Activated naive CD4-positive, alpha-beta T cell treated with Interleukin-2 at 50 U/mL for 16 hours (primary cell): ENCODE measurements at regions not wholly inside any gene's neighbourhood (a gene's known extent, or its start where the extent isn't known, plus 50 kb on each side); places are given as distances from the start of the nearest gene placed in this dataset.
"Not testable (repeated sequence)": the region's sequence is repeated elsewhere in the genome, so short reads cannot be mapped to it uniquely, and the experiment has no call there.

ENCODE experiments used
- DNase-seq: peaks from one replicate; pipeline ENCODE4 v3.0.0-alpha.2; 2020

DNA sequence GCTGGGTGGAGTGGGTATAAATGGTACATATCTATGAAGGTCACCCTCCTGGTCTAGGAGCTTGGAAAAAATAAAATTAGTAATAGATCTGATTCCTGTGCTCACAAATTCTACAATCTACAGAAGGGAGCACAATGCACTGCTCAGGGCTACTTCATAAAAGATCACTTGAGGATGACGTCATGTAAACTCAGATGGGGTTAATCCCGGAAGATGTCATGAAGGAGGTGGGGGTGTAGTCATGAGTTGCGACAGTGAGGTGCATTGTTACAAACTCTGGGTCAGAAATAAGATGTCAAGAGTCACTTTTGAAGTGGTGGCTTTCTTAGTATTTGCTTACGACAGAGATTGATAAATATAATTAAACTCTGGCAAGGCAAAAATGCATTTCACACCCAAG lies 68.2 kb downstream of the LHX9 start:
- DNase-seq = no peak

DNA sequence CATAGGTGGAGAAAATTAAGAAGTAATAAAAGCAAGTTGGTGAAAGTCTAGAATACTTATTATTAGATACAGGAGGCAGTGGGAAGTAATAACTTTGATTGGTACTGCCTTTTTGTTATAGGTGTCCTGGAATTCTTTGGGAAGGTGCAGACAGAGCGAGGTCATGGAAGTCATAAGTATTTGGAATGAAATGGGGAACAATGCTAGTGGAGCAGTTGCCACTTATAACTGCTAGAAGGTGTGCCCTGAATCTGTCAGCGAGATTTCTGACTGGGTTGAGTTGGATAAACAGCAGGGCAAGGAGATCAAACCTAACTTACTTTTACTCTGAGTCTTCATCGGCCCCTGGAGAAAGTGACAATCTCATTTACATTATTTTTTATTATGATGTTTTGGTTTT lies 69.6 kb downstream of the LHX9 start:
- no peak for DNase-seq

DNA sequence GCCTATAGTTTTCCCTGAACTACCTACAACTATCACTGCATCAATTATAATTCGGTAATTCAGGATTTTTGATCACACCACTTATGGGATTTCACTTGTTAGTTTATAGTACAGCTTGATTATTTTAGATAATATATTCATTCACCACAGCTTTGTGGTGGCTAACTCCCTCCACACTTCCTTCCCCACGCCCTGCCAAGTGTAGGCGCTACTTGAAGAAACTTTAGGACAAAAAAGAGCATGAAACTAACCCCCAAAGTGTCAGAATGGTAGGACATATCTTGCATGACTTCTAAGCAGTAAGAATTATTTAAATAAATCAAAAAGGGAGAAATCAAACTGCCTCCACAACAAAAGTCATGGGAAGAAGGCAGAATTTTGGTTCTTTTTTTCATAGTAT lies 70.1 kb downstream of the LHX9 start:
- DNase-seq = no peak

DNA sequence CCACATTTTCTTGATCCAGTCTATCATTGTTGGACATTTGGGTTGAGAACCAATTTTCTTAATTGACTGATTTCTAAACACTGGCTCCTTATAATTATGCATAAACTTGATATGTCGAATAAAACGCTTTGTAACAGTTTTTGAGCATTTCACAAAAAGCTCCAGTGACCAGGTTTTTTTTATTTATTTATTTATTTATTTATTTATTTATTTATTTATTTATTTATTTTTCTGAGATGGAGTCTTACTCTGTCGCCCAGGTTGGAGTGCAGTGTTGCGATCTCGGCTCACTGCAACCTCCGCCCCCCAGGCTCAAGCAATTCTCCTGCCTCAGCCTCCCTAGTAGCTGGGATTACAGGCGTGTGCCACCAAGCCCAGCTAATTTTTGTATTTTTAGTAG lies 71.4 kb downstream of the LHX9 start:
- DNase-seq = not testable (repeated sequence)

DNA sequence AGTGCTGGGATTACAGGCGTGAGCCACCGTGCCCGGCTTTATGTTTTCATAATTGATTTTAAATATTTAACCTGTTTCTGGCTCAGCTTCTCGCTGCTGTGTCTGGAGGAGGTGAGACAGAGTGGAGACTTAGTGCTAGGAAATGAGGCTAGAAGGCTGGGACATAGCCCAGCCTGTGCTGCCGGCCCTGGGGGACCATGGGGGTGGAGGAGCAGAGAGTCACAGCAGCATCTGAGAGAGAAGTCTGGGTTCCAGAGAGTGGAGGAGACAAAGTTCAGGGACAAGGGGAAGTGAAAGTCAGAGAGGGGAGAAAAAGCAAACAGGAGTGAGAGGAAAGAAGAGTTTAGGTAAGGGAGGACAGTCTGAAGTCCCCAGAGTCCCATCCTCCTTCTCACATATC lies 71.9 kb downstream of the LHX9 start:
- no peak for DNase-seq

DNA sequence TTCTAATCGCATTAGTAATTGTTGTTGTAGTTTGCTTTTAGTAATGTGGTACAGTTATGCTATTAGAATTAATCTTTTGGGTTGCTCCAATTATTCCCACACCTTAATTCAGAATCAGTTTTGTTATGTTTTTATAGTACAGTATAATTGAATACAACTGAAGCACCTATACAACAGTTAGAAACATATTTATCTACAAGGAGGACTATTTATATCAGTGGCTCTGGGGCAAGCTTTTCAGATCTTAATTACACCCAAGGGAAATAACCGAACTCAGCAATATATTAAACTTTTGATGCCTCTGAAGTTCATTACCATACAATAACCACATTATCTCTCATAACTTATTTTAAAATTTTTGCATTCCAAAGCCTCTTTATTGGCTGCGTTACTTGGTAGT lies 74.4 kb downstream of the LHX9 start:
- no peak for DNase-seq

DNA sequence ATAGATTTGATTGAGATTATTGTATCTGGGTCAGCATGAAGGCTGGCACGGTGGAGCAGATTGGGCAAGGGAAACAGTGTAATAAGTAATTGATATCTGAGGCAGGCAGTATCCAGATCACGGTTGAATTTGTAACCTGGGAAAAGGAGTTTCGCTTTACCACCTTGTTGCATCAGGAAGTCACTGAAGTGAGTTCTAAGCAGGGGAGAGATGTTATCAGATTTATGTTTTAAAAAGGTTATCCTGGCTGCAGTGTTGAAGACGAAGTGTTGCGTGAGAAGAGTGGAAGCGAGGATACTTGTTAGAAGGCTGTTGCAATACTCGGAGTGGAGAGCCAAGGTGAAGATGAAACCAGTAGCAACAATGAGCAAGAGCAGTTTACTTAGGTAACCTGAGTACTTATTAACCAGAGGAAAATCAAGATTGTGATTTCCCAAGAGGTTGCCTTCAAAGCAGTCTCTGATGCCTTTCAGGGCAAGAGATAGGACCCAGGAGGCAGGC lies 77.8 kb downstream of the LHX9 start:
- no peak for DNase-seq

DNA sequence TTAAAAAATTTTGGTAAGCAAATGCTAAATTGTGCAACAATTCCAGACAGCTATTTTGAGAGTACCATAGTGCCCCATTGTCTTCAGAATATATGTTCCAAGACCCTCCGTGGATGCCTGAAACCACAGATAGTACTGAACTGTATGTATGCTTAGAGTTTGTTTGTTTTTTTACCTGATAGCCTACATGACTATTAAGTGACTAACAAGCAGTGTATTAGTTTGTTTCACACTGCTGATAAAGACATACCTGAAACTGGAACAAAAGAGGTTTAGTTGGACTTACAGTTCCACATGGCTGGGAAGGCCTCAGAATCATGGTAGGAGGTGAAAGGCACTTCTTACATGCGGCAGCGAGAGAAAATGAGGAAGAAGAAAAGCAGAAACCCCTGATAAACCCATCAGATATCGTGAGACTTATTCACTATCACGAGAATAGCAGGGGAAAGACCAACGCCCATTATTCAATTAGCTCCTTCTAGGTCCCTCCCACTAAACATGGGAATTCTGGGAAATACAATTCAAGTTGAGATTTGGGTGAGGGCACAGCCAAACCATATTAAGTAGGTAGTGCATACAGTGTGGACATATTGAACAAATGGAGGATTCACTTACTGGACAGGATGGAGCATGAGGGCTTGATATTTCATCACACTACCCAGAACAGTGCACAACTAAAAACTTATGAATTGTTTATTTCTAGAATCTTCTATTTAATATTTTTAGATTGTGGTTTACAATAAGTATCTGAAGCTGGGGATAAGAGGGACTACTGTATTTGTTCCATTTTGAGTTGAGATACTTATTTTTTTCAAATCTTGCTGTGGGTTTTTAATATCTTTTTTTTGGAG lies 78.5 kb downstream of the LHX9 start:
- DNase-seq = no peak

DNA sequence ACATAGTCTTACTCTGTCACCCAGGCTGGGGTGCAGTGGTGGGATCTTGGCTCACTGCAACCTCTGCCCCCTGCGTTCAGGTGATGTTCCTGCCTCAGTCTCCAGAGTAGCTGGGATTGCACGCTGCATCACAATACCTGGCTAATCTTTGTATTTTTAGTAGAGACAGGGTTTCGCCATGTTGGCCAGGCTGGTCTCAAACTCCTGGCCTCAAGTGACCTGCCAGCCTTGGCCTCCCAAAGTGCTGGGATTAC lies 79.0 kb downstream of the LHX9 start:
- DNase-seq = not testable (repeated sequence)

DNA sequence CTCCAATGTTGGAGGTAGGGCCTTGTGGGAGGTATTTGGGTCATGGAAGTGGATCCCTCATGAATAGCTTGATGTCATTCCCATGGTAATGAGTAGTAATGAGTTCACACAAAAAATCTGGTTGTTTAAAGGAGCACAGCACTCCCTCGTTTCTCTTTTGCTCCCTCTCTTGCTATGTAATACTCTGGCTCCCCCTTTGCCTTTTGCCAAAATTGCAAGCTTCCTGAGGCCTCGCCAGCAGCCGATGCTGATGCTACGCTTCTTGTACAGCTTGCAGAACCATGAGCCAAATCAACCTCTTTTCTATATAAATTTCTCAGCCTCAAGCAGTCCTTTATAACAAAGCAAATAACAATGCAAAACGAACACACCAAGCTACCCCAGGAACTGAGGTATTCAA lies 80.9 kb downstream of the LHX9 start:
- no peak for DNase-seq

DNA sequence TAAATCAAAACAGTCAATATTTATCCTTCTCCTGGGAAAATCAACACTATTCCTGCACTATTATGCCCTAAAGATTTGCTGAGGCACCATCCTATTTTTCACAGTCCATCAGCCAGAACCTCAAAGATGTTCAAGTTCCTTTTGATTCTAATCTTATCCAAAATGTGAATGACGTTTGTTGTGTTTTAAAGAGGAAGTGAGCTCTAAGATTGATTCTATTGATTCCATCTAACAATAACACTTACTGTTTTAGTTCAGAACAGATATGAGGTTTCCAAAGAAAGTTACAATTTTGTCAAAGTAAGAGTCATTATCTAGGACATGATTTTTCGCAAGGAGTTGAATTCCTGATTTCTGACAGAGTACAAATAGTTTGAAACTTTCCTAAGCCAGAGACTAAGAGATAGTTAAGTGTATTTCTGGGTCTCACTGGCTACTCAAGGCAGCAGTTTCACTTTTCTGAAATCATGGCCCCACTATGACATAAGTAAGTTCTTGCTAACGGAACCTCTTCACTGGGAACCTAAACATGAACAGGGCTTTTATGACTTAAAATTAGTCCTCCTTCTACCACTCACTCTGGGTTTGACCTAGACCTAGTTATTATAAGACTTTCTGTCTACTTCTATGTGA lies 84.7 kb downstream of the LHX9 start:
- DNase-seq = no peak

DNA sequence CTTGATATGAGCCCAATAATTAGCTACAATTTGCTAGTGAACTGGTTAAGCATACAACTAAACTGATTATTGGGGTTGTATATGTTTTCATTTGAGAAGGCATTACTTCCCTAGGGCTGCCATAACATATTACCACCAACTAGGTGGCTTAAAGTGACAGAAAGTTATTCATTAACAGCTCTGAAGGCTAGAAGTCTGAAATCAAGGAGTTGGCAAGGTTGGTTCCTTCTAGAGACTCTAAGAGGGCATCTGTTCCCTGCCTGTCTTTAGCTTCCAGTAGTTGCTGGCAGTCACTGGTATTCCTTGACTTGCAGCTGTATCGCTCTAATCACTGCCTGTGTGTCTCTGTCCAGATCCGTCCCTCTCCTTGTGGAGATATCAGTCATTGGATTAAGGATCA lies 86.3 kb downstream of the LHX9 start:
- DNase-seq = no peak

DNA sequence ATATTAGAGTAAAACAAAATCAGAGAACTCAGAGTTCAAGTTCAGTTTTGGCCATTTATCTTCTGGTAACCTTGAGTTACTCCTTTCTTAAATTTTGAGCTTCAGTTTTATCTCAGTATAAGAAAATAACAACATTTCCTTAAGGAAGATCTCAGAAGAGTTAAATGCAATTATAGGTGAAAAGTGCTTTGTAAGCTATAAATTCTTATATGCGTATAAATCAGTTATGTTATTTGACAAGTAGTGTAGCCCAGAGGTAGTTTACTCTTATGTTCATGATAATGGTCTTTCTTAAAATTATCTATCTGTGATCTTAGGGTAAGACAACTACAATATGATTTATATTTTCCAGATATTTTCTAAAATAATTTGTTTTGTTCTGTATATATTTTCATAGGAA lies 89.8 kb downstream of the LHX9 start:
- DNase-seq = no peak

DNA sequence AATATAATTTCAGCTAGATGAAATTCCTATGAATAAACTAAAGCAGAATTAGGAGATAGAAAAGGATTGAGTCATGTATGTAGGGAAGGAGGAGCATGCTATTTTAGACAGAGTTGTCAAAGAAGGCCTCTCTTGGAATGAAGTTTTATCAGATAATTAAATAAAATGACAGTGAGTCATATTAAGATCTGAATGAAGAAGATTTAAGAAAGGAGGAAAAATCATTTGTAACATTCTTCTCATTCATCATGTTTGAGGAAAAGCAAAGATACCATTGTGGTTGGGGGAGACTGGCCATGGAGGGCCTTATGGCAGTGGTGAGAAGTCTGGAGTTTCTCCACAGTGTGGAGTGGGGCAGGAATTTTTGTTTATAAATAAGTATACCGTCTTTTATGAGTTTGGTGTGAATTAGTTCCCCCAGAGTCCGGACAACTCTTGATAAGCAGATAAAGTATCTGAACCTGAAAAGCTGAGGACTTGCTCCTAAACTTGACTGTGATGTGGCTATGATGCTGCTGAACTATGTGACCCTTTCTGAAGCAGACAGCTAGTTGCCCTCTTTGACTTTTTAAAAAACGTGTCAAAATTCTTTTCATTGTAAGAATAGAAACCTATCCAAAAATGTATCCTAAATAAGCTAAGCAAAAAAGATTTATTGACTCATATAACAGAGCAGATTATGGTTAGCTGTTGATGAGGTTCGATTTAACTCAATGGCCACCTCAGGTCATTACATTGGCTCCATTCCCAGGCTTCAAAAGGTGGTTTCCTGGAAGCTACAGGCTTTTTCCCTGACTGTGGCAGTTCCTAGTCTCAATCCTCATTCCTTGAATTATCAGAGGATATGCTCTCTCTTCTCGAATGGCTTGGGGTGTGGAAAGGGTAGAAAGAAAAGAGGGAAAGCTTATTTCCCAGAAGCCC lies 90.8 kb downstream of the LHX9 start:
- no peak for DNase-seq

DNA sequence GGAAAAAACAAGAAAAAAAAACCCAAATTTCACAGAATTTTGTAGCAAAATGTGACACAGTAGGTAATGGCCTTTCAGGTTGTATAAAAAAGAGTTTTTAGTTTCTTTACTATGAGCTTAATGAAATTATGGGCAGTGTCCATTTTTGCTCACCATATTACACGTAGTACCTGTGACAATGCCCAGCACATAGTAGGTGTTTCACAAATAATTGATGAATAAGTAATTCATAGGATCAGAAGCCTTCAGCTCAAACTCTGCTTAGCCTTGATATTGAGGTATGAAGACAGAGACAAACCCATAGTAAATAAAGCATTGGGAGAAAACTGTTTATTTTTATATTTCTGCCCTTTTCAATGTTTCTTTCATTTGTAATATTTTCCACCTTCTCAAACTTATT lies 97.2 kb downstream of the LHX9 start:
- DNase-seq = no peak

DNA sequence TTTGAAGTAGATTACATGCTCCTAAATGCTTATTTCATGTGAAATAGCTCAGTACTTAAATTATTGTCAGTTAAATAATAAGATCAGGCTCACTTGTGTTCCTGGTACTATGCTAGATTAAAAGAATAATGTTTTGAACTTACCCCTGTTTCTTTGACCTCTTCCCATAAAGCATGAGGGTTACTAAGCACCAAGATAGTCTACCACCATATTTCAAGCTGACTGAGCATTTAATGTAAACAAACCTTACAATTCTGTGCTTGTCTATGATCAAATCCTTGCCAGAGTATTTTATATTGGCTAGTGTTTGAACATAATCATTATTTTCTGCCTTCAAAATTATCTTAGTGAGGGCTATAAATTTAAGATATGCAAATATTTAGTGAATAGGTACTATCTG lies 98.1 kb downstream of the LHX9 start:
- DNase-seq = no peak

DNA sequence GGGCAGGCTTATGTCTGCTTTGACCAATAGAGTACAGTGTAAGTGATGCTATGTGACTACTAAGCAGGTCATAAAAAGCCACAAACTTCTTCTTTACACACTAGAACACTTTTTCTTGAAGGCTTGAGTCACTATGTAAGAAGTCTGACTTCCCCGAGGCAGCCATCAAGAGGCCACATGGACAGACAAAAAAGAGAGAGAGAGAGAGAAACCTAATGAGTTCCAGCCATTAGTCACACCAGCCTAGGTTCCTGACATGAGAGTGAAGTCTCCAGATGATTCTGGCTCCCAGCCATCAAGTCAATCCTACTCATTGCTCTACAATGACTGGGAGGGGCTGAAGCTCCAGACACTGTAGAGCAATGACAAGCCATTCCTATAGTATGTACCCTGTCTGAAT lies 101.4 kb downstream of the LHX9 start:
- DNase-seq = no peak

DNA sequence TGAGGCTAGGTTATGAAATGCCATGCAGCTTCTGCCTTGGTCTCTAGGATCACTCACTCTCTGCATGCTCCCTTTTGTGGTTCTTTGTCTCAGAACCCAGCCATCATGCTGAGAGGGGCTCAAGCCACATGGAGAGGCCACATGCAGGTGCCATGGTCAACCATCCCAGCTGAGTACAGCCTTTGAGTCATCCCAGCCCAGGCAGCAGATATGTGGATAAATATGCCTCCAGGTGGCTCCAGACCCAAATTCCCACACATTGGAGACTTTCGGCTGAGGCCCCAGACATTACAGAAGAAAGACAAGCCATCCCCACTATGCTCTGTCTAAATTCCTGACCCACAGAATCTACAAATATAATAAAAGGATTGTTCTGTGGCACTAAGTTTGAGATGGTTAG lies 102.0 kb downstream of the LHX9 start:
- no peak for DNase-seq

DNA sequence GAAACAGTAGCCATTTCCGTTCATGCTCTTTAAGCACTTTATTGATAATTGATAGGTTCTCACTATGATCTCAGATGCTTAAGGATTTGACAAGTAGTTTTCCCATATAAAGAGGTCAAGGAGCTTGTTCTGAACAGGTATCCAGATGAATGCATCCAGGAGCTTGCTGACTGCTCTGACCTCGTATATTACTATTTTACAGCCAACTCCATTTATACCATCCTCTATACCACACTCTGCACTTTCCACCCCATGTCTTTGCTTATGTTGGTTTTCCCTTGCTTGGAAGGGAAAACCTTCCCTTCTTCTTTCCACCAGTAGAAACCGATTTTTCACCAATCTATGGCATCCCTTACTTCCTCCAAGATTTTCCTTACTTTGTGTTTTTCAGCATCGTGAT lies 107.2 kb downstream of the LHX9 start:
- DNase-seq = no peak

DNA sequence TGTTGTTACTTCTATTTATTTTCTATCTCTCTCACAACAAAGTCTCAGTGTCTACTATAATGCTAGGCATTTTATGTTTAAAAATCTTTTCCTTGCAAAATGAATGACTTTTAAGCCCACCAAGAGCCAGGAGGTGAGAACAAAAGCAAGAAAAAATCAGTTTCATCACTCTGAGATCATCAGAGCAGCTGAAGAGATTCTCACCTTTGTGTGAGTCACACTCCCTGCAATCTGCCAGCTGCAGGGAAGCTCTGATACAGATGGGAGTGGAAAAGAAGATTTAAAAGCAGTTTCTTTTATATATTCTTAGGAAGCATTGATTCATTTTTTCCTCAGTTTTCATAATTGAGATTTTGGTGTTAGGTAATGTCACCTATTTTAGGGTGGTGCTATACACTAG lies 107.6 kb downstream of the LHX9 start:
- DNase-seq = no peak

DNA sequence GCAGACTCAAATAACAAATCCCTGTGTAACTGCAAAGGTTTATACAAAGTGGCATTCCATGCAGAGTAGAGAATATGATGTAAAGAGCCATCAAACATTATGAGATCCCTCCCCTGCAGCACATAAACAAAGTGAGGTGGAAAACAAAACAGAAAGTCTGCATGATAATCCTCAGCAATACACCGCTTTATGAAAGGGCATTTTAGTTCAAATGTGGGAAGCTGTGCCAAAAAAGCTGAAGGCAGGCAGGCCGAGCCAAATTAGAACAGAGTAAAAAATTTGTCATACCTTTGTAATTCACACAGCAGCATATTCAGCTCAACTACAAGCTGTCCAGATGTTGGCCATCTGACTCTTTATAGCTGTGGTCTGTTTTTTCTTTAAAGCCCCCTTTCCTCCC lies 113.5 kb downstream of the LHX9 start:
- no peak for DNase-seq

DNA sequence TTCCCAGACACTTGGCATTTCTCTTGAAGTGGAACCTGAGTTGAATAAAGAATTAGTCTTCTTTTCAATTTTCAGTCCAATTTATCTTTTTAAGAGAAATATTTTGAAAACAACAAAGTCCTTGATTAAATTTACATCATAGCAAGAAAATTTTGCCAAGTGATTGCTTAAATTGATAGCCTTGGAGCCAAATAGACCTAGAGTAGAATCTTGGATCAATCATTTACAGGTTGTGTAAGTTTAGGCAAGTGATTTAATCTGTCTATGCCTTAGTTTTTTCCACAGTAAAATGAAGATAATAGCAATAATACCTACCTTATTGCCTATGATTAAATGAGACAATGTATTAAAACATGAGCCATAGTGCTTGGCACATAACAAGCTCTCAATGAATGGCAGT lies 113.9 kb downstream of the LHX9 start:
- DNase-seq = no peak

DNA sequence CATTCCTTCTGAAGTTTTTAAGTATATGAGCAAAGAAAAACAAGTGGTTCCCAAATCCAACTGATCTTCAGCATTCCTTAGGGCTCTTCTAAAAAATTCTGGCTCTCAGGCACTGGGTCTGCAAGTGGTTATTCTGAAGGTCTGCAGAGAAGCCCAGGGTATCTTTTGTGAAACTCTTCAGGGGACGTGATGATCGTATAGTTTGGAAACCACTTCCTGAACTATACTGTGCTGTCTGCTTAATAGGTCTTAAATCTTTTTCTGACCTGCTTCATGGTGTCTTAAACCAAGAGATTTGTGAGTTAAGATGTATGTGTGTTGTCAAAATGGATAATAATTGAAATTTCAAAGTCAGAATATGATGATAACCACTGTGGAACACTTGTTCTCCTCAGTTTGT lies 115.5 kb downstream of the LHX9 start:
- no peak for DNase-seq

DNA sequence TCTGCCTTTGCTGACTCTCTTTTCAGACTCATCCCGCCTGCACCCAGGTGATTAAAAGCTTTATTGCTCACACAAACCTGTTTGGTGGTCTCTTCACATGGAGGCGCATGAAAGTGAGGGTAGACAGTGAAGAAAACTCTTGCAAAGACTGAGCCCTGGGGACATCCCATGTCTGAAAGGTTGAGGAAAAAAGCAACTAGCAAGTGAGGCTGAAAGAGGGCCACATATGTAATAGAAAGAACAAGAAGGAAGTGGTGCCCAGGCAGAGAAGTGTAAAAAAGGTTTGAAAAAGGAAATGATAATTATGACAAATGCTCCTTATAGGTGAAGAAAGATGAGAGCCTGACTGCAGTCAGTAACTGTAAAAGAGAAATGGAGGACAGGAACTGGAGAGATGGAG lies 115.9 kb upstream of the NEK7 start:
- DNase-seq = no peak
